Right cardiac atrium (tissue), 5 donors: ENCODE measurements at regions not wholly inside any gene's neighbourhood (a gene's known extent, or its start where the extent isn't known, plus 50 kb on each side); places are given as distances from the start of the nearest gene placed in this dataset.

Source experiments
- ATAC-seq, 2 donors: fragments of 200-7000 bp; cut with Tn5 transposase; one replicate each; pipeline versions ENCODE4 v1.8.0 to v1.9.1; 2020; ENCODE audit warnings: moderate library complexity in 2 of 2, mild to moderate bottlenecking in 1 of 2
- DNase-seq, 3 donors: peaks; one replicate each; pipeline ENCODE4 v3.0.0-alpha.2; 2020
- H3K27ac ChIP-seq: one replicate; pipeline ENCODE4 v1.5.1; 2013; ENCODE audit warnings: mild to moderate bottlenecking, low read length, control low read depth, moderate library complexity
- H3K27me3 ChIP-seq: one replicate; pipeline ENCODE4 v1.6.1; 2013; ENCODE audit not compliant: control insufficient read depth, insufficient read depth
- H3K4me1 ChIP-seq: one replicate; pipeline ENCODE4 v1.6.1; 2013; ENCODE audit warnings: low read length; ENCODE audit not compliant: control insufficient read depth, insufficient read depth
- H3K4me3 ChIP-seq: one replicate; pipeline ENCODE4 v1.5.1; 2013; ENCODE audit warnings: low read length, control low read depth
- H3K9me3 ChIP-seq: one replicate; pipeline ENCODE4 v1.6.1; 2013; ENCODE audit warnings: low read length; ENCODE audit not compliant: control insufficient read depth
- WGBS: extraction: QIAGEN DNeasy Blood & Tissue Kit; methylation state at CpG from one replicate; pipeline ENCODE4 v1.1.7; 2013; 5-methylcytosine and 5-hydroxymethylcytosine counted together
- intact Hi-C, 4 donors: fragments of 100-400 bp; cut with DNase I; formaldehyde crosslinking; loops; one replicate each; pipeline versions ENCODE4 v1.11.0 to v1.14.0; 2022 to 2023
- donor health status: healthy with polysubstance abuse.
- donor health status: DM: no; HTN: yes; CAD: no.
- donor health status: DM: no; HTN: no; CAD: no.
- donor health status: DM: no; HTN: yes; CAD: no; lungs with severe emphysema.
- donor health status: DM: yes; HTN: yes; CAD: no.

DNA sequence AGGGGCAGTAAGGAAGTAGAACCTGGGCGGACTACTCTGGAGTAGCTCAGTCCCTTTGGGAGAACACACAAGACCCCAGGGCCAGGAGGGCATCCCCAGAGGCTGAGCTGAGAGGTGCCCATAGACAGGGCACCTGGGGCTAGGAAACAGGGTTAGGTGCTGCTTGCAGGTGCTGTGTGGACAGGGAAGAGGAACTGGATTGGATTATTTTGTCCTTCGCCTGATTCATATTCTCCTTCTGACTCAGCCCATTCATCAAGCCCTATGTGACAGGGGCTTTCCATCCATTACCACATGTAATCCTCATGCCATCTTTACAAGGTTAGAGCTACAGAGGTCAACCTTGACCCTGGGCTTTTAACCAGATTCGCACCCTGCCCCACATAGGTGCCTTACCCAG is 183.9 kb downstream of the C1orf94 start:
- 86% methylated on average over 3 of the region's 3 CpGs for WGBS
- no peaks in the 10 kb centered on the region for H3K27me3 ChIP-seq
- H3K27ac ChIP-seq: no peak overlapping the region
- ATAC-seq (no peak), DNase-seq (no peak)
- intact Hi-C loops: no loop called here
- H3K9me3 ChIP-seq: no peaks in the 10 kb centered on the region
- no peaks in the 10 kb centered on the region for H3K4me1 ChIP-seq
- H3K4me3 ChIP-seq: no peak overlapping the region

DNA sequence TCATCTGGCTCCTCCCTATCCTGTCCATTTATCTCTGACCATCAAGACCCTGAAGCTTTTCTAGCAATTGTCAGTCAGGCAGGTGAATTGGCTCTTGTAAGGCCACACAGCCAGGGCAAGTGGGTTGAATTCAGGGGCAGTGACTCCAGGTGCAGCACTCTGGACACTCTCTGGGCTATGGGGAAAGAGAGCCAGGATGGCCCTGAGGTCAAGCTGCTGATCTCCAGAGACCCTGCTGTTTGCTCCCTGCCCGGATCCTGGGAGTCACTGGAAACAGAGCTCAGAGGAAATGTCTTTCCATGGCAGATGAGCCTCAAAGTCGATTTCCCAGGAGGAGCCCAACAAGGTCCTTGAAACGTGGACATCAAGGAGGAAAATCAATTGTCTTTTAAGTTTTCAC is 184.4 kb downstream of the C1orf94 start:
- Histone ChIP-seq H3K4me3 (no peak overlapping the region), H3K27me3 (no peaks in the 10 kb centered on the region), H3K27ac (no peak overlapping the region), H3K4me1 (no peaks in the 10 kb centered on the region), H3K9me3 (no peaks in the 10 kb centered on the region)
- no peak for DNase-seq
- no peak for ATAC-seq
- intact Hi-C loops: no loop called here
- 43% methylated on average over 3 of the region's 3 CpGs for WGBS

DNA sequence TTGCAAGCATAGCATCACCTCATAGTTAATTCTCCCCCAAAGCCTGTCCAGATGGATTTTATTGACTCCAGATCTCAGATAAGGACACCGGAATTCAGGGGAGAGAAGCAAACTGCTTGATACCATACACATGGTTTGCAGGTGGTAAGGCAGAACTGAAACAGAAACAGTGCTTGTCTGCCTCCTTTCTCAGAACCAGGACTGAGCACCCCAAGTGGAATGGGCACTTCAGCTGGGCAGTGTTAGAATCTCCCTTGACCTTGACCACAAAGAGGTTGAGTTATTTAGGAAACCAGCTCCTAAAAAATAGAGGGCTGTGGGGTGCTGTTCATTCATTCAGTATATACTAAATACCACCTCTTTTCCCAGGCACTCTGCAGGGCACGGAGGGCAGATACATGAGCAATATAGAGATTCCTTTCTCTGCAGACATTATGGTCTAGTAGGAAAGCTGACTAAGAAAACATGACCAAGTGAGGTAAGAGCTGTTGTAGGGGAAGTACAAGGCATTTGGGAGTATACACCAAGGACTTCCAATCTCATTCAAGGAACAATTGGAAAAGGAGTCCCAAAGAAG is 185.2 kb downstream of the C1orf94 start:
- intact Hi-C loops: no loop called here
- Histone ChIP-seq H3K4me3 (no peak overlapping the region), H3K9me3 (no peaks in the 10 kb centered on the region), H3K4me1 (no peaks in the 10 kb centered on the region), H3K27me3 (no peaks in the 10 kb centered on the region), H3K27ac (no peak overlapping the region)
- WGBS: 55% methylated on average over 2 of the region's 2 CpGs
- ATAC-seq (no peak), DNase-seq (no peak)

DNA sequence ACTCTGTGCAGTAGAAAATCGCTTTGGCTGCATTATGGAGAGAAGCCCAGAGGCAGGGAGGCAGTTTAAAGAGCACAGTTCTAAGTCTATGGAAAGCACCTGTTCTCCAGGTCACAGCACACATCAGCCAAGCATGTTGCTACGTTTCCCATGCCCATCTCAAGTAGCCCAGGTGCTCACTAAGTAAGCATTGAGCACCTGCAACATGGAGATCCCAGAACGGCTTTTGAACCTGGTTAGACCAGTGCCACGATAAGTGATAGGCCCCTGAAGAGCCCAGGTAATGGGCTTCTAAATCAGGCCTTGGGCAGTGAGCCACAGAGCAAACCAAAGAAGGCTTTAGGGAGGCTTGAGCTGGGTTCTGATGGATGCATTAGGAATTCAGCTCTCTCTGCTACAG is 186.2 kb downstream of the C1orf94 start:
- Histone ChIP-seq H3K4me1 (no peaks in the 10 kb centered on the region), H3K9me3 (no peaks in the 10 kb centered on the region), H3K27ac (no peak overlapping the region), H3K27me3 (no peaks in the 10 kb centered on the region), H3K4me3 (no peak overlapping the region)
- WGBS: 79% methylated on average over 4 of the region's 4 CpGs
- intact Hi-C loops: no loop called here
- ATAC-seq (no peak), DNase-seq (no peak)

DNA sequence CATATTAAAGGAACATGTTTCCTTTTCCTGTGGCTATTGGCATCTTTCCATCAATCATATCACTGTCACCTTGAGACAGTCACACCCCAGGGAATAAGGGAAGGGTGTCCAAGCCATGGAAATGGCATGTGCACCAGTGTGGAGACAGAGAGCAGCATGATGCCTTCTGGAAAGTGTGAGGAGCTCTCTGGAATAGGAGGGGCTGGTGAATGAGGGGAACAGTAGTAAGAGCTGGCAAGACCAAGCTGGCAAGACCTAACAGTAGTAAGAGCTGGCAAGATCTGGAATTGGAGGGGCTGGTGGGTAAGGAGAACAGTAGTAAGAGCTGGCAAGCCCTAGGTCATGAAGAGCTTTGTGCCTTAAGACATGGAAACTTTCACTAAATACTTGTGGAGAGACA is 186.7 kb downstream of the C1orf94 start:
- Histone ChIP-seq H3K4me3 (no peak overlapping the region), H3K27me3 (no peaks in the 10 kb centered on the region), H3K9me3 (no peaks in the 10 kb centered on the region), H3K27ac (no peak overlapping the region), H3K4me1 (no peaks in the 10 kb centered on the region)
- DNase-seq (no peak), ATAC-seq (no peak)
- intact Hi-C loops: no loop called here

DNA sequence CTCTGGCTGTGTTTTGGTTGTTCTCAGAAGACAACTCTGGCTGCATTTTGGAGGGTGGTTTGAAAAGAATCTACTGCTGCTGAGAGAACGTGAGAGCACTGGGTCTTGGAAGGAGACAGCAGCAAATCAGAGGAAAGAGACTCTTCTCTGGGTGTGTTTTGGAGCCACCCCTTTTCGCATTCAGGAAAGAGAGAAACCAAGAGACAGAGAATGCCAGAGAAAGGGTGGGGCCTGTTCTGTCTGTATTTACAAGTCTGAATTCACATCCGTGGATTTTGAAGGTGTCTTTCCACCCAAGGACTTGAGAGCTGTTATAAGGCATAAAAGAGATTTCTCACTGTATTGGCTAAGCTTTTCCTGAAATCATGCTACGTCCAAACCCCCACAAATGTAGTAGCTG is 187.2 kb downstream of the C1orf94 start:
- 74% methylated on average over 4 of the region's 4 CpGs for WGBS
- no peak for ATAC-seq
- intact Hi-C loops: no loop called here

DNA sequence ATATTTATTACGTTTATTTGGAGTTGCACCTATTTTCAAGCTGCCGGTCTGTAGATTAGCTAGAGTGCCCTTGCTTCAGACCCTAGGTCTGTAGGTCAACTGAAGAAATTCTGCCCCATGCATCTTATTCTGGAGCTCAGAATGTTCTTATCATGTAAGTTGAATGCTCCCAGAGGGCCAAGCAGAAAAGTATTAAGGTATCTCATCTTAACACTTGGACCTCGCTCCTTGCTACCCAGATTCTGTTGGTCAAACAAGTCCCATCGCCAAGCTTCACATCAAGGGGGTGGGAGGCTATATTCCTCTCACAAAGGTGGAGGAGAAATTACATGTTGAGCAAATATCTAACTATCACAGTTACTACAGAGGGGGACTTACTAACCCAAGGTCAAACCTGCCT is 187.7 kb downstream of the C1orf94 start:
- WGBS: 85% methylated on average over 4 of the region's 4 CpGs
- ATAC-seq: no peak
- Histone ChIP-seq H3K4me3 (no peak overlapping the region), H3K4me1 (no peaks in the 10 kb centered on the region), H3K27ac (no peak overlapping the region), H3K9me3 (no peaks in the 10 kb centered on the region), H3K27me3 (no peaks in the 10 kb centered on the region)
- intact Hi-C loops: no loop called here
- no peak for DNase-seq

More for the DNA sequence above, 187.2 kb downstream of the C1orf94 start:
- Histone ChIP-seq H3K4me3 (no peak overlapping the region), H3K27me3 (no peaks in the 10 kb centered on the region), H3K27ac (no peak overlapping the region), H3K9me3 (no peaks in the 10 kb centered on the region), H3K4me1 (no peaks in the 10 kb centered on the region)
- DNase-seq: no peak

DNA sequence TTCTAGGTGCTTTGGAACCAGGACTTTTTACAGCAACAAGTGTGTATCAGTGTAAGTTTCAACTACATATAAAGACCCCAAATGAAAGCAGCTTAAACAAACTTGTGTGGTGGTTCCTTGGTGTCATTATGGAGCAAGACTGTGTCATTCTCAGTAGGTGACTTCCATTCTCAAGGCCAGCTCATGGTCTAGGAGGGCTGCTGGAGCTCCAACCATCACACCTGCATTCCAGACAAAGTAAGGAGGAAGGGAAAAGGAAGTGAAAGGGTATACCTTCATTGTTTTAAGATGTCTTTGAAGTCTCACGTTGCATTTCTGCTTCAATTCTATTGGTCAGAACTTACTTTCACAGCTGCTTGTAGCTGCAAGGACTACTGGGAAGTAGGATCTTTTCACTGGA is 188.6 kb downstream of the C1orf94 start:
- intact Hi-C loops: no loop called here
- DNase-seq: no peak
- H3K9me3 ChIP-seq: no peaks in the 10 kb centered on the region
- H3K27me3 ChIP-seq: no peaks in the 10 kb centered on the region
- no peak overlapping the region for H3K4me3 ChIP-seq
- H3K27ac ChIP-seq: no peak overlapping the region
- H3K4me1 ChIP-seq: no peaks in the 10 kb centered on the region
- 57% methylated on average over 1 of the region's 1 CpG for WGBS
- no peak for ATAC-seq

DNA sequence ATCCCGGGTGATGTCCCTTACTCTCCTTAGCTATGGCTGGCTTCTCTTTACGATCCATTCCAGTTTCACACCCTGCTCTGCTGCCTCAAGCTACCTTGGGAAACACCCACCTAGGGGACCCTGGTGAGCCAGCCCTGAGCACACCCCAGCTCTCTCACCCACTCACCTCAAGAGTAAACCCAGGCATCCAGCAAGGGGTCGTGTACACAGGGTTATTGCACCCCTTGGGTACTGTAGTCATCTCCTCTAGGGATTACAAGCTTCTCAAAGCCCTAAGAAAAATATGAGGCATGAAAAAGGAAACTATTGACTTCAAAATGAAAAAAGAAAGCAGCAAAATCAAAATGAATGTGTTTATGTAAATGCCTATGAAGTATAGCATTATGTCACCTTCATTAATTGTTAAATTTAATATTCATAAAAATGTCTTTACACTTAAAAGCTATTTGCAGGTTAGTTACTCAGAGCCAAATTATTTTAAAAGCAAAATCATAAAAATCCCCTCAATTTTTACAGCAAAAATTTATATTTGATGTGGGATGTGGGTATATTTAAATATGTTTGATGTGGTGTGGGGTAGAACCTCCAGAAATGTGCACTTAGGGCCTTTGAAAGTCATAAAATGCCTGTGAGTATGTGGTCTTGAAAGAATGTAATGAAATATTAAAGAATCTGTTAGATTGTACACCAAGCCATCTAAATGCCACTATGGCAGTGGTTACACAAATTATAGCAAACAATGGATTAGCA is 190.3 kb downstream of the C1orf94 start:
- no peaks in the 10 kb centered on the region for H3K9me3 ChIP-seq
- H3K4me3 ChIP-seq: no peak overlapping the region
- H3K27ac ChIP-seq: no peak overlapping the region
- ATAC-seq (no peak), DNase-seq (no peak)
- no peaks in the 10 kb centered on the region for H3K4me1 ChIP-seq
- H3K27me3 ChIP-seq: no peaks in the 10 kb centered on the region
- intact Hi-C loops: no loop called here
- 74% methylated on average over 3 of the region's 3 CpGs for WGBS

DNA sequence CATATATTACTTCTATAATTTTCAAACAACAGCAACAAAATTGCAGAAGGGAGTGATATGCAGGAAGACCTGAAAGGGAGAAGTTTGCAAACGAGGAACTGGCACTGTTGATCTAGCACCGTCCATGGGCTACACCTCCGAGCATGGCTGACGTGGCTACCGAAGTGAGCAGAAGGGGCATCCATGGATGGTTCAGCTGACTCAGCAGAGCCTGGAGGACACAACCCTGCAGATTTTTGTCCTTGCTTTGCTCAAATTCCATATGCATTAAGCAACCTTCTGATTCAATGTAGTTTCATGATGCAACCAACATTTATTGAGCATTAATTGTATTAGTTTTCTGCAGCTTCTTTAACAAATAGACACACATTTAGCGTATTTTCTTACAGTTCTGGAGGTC is 191.2 kb downstream of the C1orf94 start:
- H3K27me3 ChIP-seq: no peaks in the 10 kb centered on the region
- DNase-seq (no peak), ATAC-seq (no peak)
- intact Hi-C loops: no loop called here
- H3K27ac ChIP-seq: no peak overlapping the region
- no peaks in the 10 kb centered on the region for H3K9me3 ChIP-seq
- no peaks in the 10 kb centered on the region for H3K4me1 ChIP-seq
- WGBS: 53% methylated on average over 6 of the region's 6 CpGs
- H3K4me3 ChIP-seq: no peak overlapping the region

DNA sequence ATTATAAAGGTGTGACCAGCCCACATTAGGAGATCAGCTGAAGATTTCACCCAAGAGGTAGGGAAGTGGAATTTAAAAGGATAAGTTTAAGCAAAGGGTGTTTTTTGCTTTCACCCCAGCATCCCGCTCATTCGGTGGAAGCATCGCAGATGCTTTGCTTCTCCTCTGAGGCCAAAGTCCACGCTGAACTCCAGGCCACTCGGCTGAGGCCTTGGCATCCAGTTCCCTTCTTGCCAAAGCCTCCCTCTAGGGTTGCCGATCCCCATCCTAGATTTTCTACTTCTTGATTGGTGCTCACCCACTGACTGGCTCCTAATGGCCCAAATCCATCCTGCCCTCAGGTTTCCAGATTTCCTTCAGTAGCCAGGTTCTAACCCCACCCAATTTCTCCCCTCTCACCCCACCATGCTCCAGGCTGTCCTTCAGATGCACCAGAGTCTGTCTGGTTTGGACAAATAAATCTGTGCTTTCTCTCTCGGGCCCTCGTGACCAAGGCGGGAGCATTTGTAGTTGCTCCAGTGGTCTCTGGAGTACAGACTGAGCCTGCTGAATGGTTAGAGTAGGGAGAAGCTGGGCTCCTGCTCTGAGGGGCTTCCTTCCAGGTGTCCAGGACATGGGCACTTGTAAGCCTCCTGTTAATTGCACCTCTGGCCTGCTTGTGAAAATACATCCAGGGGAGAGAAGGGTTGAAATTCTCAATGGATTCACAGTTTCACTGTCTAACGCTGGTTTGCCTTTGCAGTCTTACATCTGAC is 193.2 kb downstream of the C1orf94 start:
- Histone ChIP-seq H3K9me3 (no peaks in the 10 kb centered on the region), H3K4me1 (no peaks in the 10 kb centered on the region), H3K27me3 (no peaks in the 10 kb centered on the region), H3K4me3 (no peak overlapping the region), H3K27ac (no peak overlapping the region)
- no peak for ATAC-seq
- no peak for DNase-seq
- intact Hi-C loops: no loop called here
- WGBS: 89% methylated on average over 10 of the region's 10 CpGs
